Heart left ventricle (tissue), 13 donors: ENCODE measurements at regions not wholly inside any gene's neighbourhood (a gene's known extent, or its start where the extent isn't known, plus 50 kb on each side); places are given as distances from the start of the nearest gene placed in this dataset.

Experiments
- CTCF ChIP-seq, 12 donors: fragments of 200-600 bp; sonication (generic) in 4 of 12; IDR thresholded peaks; one replicate each; pipeline versions ENCODE4 v1.5.0 to v1.8.0; 2018 to 2022; ENCODE audit warnings: antibody characterized with exemption in 12 of 12, mild to moderate bottlenecking in 5 of 12
- POLR2A ChIP-seq, 2 donors: fragments of 450-650 bp; IDR thresholded peaks; one replicate each; pipeline ENCODE4 v1.6.1; 2017; ENCODE audit warnings: antibody characterized with exemption in 2 of 2, mild to moderate bottlenecking in 2 of 2, moderate library complexity in 2 of 2
- donor health status: ischemic (EF 13 %, LVEDD 7.1; RV severe dilation, severe dysfunction).
- donor health status: DM: no; HTN: yes; CAD: no.
- donor health status: DM: no; HTN: no; CAD: no.
- donor health status: ischemic (EF 25% LVEDD 6.9; RV normal size, moderate dysfunction).
- donor health status: ischemic (EF 25% LVEDD 5.7; RV mildly dilated, moderate dysfunction).
- donor health status: ischemic (EF 35%, LVEDD 5.7; RV mildly dilated, moderate dysfunction).
- donor health status: nonischemic (EF 11% LVEDD 7.7; RV severe dilation, severe dysfunction).
- donor health status: DM: yes; HTN: yes; CAD: no.
- donor health status: PGD.
- donor health status: ischemic (EF 29% LVEDD 5.4; RV normal size, mild dysfunction).
- donor health status: nonischemic (EF 23%, LVEDD 6.1; RV moderate dilation, normal function).

GRCh38 chr16:35176449-35176848 lies 1717.0 kb downstream of the TP53TG3F start:
- no peak for TF ChIP-seq POLR2A (IDR thresholded peaks at IDR 0.05)
- no peak for TF ChIP-seq CTCF (IDR thresholded peaks at IDR 0.05)
